K562 (cell line): ENCODE measurements at regions not wholly inside any gene's neighbourhood (a gene's known extent, or its start where the extent isn't known, plus 50 kb on each side); places are given as distances from the start of the nearest gene placed in this dataset.

Source experiments
- ATAC-seq: fragments of 200-7000 bp; cut with Tn5 transposase; 3 replicates; pipeline ENCODE4 v1.9.1; 2020; ENCODE audit warnings: moderate library complexity
- BruUV-seq: library from RNA; stranded (reverse); fragments of 400-500 nt; replicated peaks from 2 replicates; lab custom pipeline; 2021; lab: Mats Ljungman, UMichigan
- CTCF ChIA-PET: fragments of 300-600 bp; formaldehyde crosslinking; extraction: SDS; loops from one replicate; lab custom pipeline; 2021; ENCODE audit warnings: low intra/inter-chr PET ratio; lab: Yijun Ruan, JAX
- POLR2A ChIA-PET: fragments of 300-600, 350-650 bp; sonication (Branson Sonifier 250); formaldehyde crosslinking; extraction: SDS; loops from one replicate; lab custom pipeline; 2021; ENCODE audit warnings: antibody characterized with exemption, inconsistent platforms; lab: Yijun Ruan, JAX
- DNase-seq, 4 experiments: peaks; one replicate each; pipeline versions ENCODE4 v3.0.0 to v3.0.0-alpha.2; 2011 to 2018; ENCODE audit warnings: low spot score in 3 of 4, mixed read lengths in 3 of 4; ENCODE audit errors: extremely low read depth in 1 of 4
- FAIRE-seq: peaks from 2 replicates; lab custom pipeline; 2011; peaks lifted over from hg19 to GRCh38; lab: Jason Lieb, UNC
- H2AFZ ChIP-seq: 2 replicates; pipeline ENCODE4 v1.6.0; 2011; ENCODE audit warnings: low read depth, low read length, control low read depth, inconsistent platforms
- H3K27ac ChIP-seq: fragments of 200-600 bp; 3 replicates; pipeline ENCODE4 v1.8.0; 2011; ENCODE audit warnings: low read depth, mild to moderate bottlenecking, control low read depth, inconsistent platforms, low read length, moderate library complexity, mixed read lengths; ENCODE audit errors: extremely low read depth
- H3K27me3 ChIP-seq, 2 experiments: fragments of 300-600 bp in 1 of 2; 2 replicates in 1 of 2; 3 replicates in 1 of 2; pipeline versions ENCODE4 v1.6.0 to v1.8.0; 2011; ENCODE audit warnings: inconsistent platforms in 2 of 2, low read length in 2 of 2, mild to moderate bottlenecking in 1 of 2, mixed read lengths in 1 of 2, moderate library complexity in 1 of 2; ENCODE audit not compliant: control insufficient read depth in 2 of 2, insufficient read depth in 2 of 2
- H3K36me3 ChIP-seq: fragments of 300-600 bp; 3 replicates; pipeline ENCODE4 v1.8.0; 2011; ENCODE audit warnings: mild to moderate bottlenecking, low read length, inconsistent platforms; ENCODE audit not compliant: control insufficient read depth, insufficient read depth
- H3K4me1 ChIP-seq, 2 experiments: fragments of 200-600 bp in 1 of 2; replicated peaks in 1 of 2; 2 replicates in 1 of 2; 3 replicates in 1 of 2; pipeline versions ENCODE4 v1.5.1 to v1.8.0; 2011; ENCODE audit warnings: inconsistent platforms in 2 of 2, low read length in 2 of 2, mild to moderate bottlenecking in 1 of 2, mixed read lengths in 1 of 2, moderate library complexity in 1 of 2; ENCODE audit not compliant: control insufficient read depth in 2 of 2, insufficient read depth in 2 of 2
- H3K4me2 ChIP-seq: 2 replicates; pipeline ENCODE4 v1.6.1; 2011; ENCODE audit warnings: low read length, control low read depth, inconsistent platforms, mixed read lengths; ENCODE audit not compliant: insufficient read depth
- H3K4me3 ChIP-seq: fragments of 200-600 bp; sonication (generic), shearing (Covaris generic); 2 replicates; pipeline ENCODE4 v1.5.1; 2016; ENCODE audit warnings: control low read depth, inconsistent platforms
- H3K79me2 ChIP-seq: fragments of 200-600 bp; 3 replicates; pipeline ENCODE4 v1.8.0; 2011; ENCODE audit warnings: low read length, inconsistent platforms; ENCODE audit not compliant: control insufficient read depth, insufficient read depth
- H3K9ac ChIP-seq, 2 experiments: 2 replicates each; pipeline versions ENCODE4 v1.6.0 to v1.6.1; 2011; ENCODE audit warnings: low read depth in 2 of 2, low read length in 2 of 2, control low read depth in 1 of 2, inconsistent platforms in 1 of 2, mild to moderate bottlenecking in 1 of 2, mixed read lengths in 1 of 2; ENCODE audit not compliant: insufficient read depth in 1 of 2
- H3K9me1 ChIP-seq: one replicate; pipeline ENCODE4 v1.6.0; 2011; ENCODE audit warnings: inconsistent platforms, mild to moderate bottlenecking, low read length, moderate library complexity; ENCODE audit not compliant: control insufficient read depth, insufficient read depth
- H3K9me3 ChIP-seq: replicated peaks from 2 replicates; pipeline ENCODE4 v1.5.1; 2011; ENCODE audit warnings: low read depth, low read length, inconsistent platforms; ENCODE audit not compliant: control insufficient read depth, insufficient read depth
- H4K20me1 ChIP-seq: replicated peaks from 2 replicates; pipeline ENCODE4 v1.6.1; 2011; ENCODE audit warnings: low read length, inconsistent platforms, mixed read lengths; ENCODE audit not compliant: control insufficient read depth, insufficient read depth
- C11orf30 ChIP-seq: fragments of 450-650 bp; IDR thresholded peaks from 2 replicates; pipeline ENCODE4 v1.6.1; 2016; ENCODE audit warnings: low read depth, mild to moderate bottlenecking
- CEBPB ChIP-seq: fragments of 450-650 bp; IDR thresholded peaks from 2 replicates; pipeline ENCODE4 v1.6.1; 2016; ENCODE audit warnings: missing genetic modification characterization, missing compliant biosample characterization
- CEBPG ChIP-seq, 3 experiments: fragments of 200-800 bp in 1 of 3; sonication (Bioruptor generic) in 1 of 3; sonication (generic) in 1 of 3; formaldehyde crosslinking in 1 of 3; IDR thresholded peaks in 2 of 3; conservative IDR thresholded peaks in 1 of 3; 2 replicates each; pipeline versions ENCODE4 v1.6.1 to v1.8.0; 2016 to 2022; ENCODE audit warnings: missing compliant biosample characterization in 2 of 3, missing genetic modification characterization in 2 of 3, mild to moderate bottlenecking in 1 of 3, missing genetic modification reagents in 1 of 3
- CREB5 ChIP-seq: fragments of 250-450 bp; sonication (Bioruptor Pico); IDR thresholded peaks from 2 replicates; pipeline ENCODE4 v1.5.0; 2020; ENCODE audit warnings: mild to moderate bottlenecking
- FOXJ3 ChIP-seq: sonication (generic); formaldehyde crosslinking; IDR thresholded peaks from 2 replicates; pipeline ENCODE4 v1.4.0; 2020; ENCODE audit warnings: mild to moderate bottlenecking, missing genetic modification reagents
- HMBOX1 ChIP-seq: sonication (generic); IDR thresholded peaks from 2 replicates; pipeline ENCODE4 v1.6.1; 2016
- MAFG ChIP-seq: fragments of 450-650 bp; conservative IDR thresholded peaks from 2 replicates; pipeline ENCODE4 v1.6.1; 2016; ENCODE audit warnings: missing genetic modification characterization, missing compliant biosample characterization
- MAFK ChIP-seq: IDR thresholded peaks from 2 replicates; pipeline ENCODE4 v1.6.1; 2011; ENCODE audit warnings: low read length, improper control_type of control experiment
- MAX ChIP-seq: sonication (generic); formaldehyde crosslinking; IDR thresholded peaks from 2 replicates; pipeline ENCODE4 v1.9.0; 2022; ENCODE audit warnings: mild to moderate bottlenecking, missing genetic modification reagents
- MEF2A ChIP-seq: IDR thresholded peaks from 2 replicates; pipeline ENCODE4 v1.6.1; 2011; ENCODE audit warnings: low read depth, mild to moderate bottlenecking, low read length, moderate library complexity; ENCODE audit not compliant: control insufficient read depth
- MEF2D ChIP-seq: conservative IDR thresholded peaks from 2 replicates; pipeline ENCODE4 v1.6.1; 2016; ENCODE audit warnings: low read depth, missing genetic modification characterization, missing compliant biosample characterization
- NBN ChIP-seq: fragments of 450-650 bp; IDR thresholded peaks from 2 replicates; pipeline ENCODE4 v1.6.1; 2016; ENCODE audit warnings: low read depth, mild to moderate bottlenecking
- RBM25 ChIP-seq: fragments of 200-400 bp; formaldehyde crosslinking; IDR thresholded peaks from 2 replicates; pipeline ENCODE4 v1.6.1; 2018; ENCODE audit warnings: low read length, low read depth, moderate library complexity; ENCODE audit not compliant: severe bottlenecking
- RFX1 ChIP-seq: fragments of 450-650 bp; IDR thresholded peaks from 2 replicates; pipeline ENCODE4 v1.6.1; 2016; ENCODE audit warnings: mild to moderate bottlenecking, moderate library complexity
- SLC30A9 ChIP-seq: fragments of 250-450 bp; sonication (Bioruptor Pico); IDR thresholded peaks from 2 replicates; pipeline ENCODE4 v1.8.0; 2022; ENCODE audit warnings: mild to moderate bottlenecking, moderate library complexity
- SMARCB1 ChIP-seq: IDR thresholded peaks from 2 replicates; pipeline ENCODE4 v1.6.1; 2011; ENCODE audit warnings: improper control_type of control experiment, low read depth; ENCODE audit not compliant: insufficient read length
- TFAP4 ChIP-seq: sonication (generic); formaldehyde crosslinking; IDR thresholded peaks from 2 replicates; pipeline ENCODE4 v1.8.0; 2022; ENCODE audit warnings: missing genetic modification reagents, mild to moderate bottlenecking, moderate library complexity, borderline replicate concordance
- ZNF165 ChIP-seq: fragments of 250-450 bp; sonication (Bioruptor Pico); IDR thresholded peaks from 2 replicates; pipeline ENCODE4 v1.4.0; 2020; ENCODE audit warnings: borderline replicate concordance
- ZNF57 ChIP-seq: fragments of 450-650 bp; formaldehyde crosslinking; IDR thresholded peaks from 2 replicates; pipeline ENCODE4 v1.4.0; 2020; ENCODE audit warnings: mild to moderate bottlenecking, moderate library complexity
- WGBS: fragments of 100-300 bp; shearing (Covaris generic); methylation state at CpG from one replicate; pipeline ENCODE4 v1.1.6; 2016; ENCODE audit warnings: low coverage, mixed read lengths; ENCODE audit not compliant: insufficient coverage; ENCODE audit errors: missing lambda C conversion rate; 5-methylcytosine and 5-hydroxymethylcytosine counted together
- in situ Hi-C: fragments of 300-500 bp; cut with MboI; formaldehyde crosslinking; loops from 4 replicates; pipeline ENCODE4 v1.15.0; 2018; ENCODE audit warnings: inconsistent platforms, mixed read lengths
- intact Hi-C: fragments of 100-400 bp; cut with micrococcal nuclease; formaldehyde crosslinking; loops from 2 replicates; pipeline ENCODE4 v1.14.2; 2022

GRCh38 chr7:104956753-104957450 is 57.1 kb upstream of the KMT2E start:
- in situ Hi-C loops: no loop called here
- H3K79me2 ChIP-seq: no peaks in the 10 kb centered on the region
- ChIA-PET CTCF (no interaction called here), POLR2A (interaction anchor here (0.8 to 0.9 kb wide), 2 partner anchors 10 to 24 kb away, joined by 3 to 5 read pairs; no protein-coding TSS in a partner anchor)
- H3K9ac ChIP-seq: no peak overlapping the region
- H2AFZ ChIP-seq: peak overlapping the region; percentile 58
- H3K9me3 ChIP-seq: no peaks in the 10 kb centered on the region
- no peak for DNase-seq
- no peak overlapping the region for H3K4me2 ChIP-seq
- WGBS: 31% methylated on average over 4 of the region's 4 CpGs
- intact Hi-C loops: no loop called here
- BruUV-seq: no TSS peak
- H3K4me3 ChIP-seq: no peak overlapping the region
- H3K4me1 ChIP-seq: peaks cover 0 to 16% of the 10 kb centered on the region in 2 experiments; a peak in 4 of 5 replicates
- ATAC-seq: peak; percentile 37; the same call in 1 of the 3 replicates
- FAIRE-seq: no peak
- H3K27me3 ChIP-seq: no peaks in the 10 kb centered on the region
- H3K27ac ChIP-seq: no peak overlapping the region
- H3K9me1 ChIP-seq: no peaks in the 10 kb centered on the region
- H3K36me3 ChIP-seq: no peaks in the 10 kb centered on the region
- H4K20me1 ChIP-seq: no peaks in the 10 kb centered on the region
- TF ChIP-seq NBN: no peak
- peak; percentile 35; the same call in 1 of the 2 replicates for TF ChIP-seq MAFK
- TF ChIP-seq SMARCB1: no peak
- no peak for TF ChIP-seq MEF2D (tag)
- no peak for TF ChIP-seq ZNF165 (CRISPR knock-in tag)
- peak; percentile 76; the same call in 1 of the 2 replicates for TF ChIP-seq MEF2A
- TF ChIP-seq CEBPB: peak; percentile 32; the same call in 1 of the 2 replicates
- TF ChIP-seq MAX (CRISPR knock-in tag): peak; percentile 57
- TF ChIP-seq HMBOX1: peak; percentile 91
- no peak for TF ChIP-seq CEBPG (CRISPR knock-in tag; IDR thresholded peaks at IDR 0.05)
- 0 out of 4 replicates have a peak, but pooled peaks of 1 of the 2 experiments have one; percentile 17 for TF ChIP-seq CEBPG (tag; conservative IDR thresholded peaks at IDR 0.05 in 1 of 2, IDR thresholded peaks at IDR 0.05 in 1 of 2)
- 0 out of 2 replicates have a peak, but pooled peaks have one; percentile 12 for TF ChIP-seq C11orf30
- no peak for TF ChIP-seq ZNF57 (CRISPR knock-in tag)
- TF ChIP-seq RBM25: no peak
- peak; percentile 39; the same call in 1 of the 2 replicates for TF ChIP-seq TFAP4 (CRISPR knock-in tag)
- peak; percentile 70 for TF ChIP-seq FOXJ3 (CRISPR knock-in tag)
- TF ChIP-seq CREB5: no peak
- TF ChIP-seq RFX1: peak; percentile 38
- no peak for TF ChIP-seq SLC30A9
- TF ChIP-seq MAFG (tag): peak; percentile 20; the same call in 1 of the 2 replicates
